Gastrocnemius medialis (tissue), 4 donors: ENCODE measurements at regions not wholly inside any gene's neighbourhood (a gene's known extent, or its start where the extent isn't known, plus 50 kb on each side); places are given as distances from the start of the nearest gene placed in this dataset.

Experiments
- ATAC-seq, 2 donors: fragments of 150-250 bp; one replicate each; pipeline ENCODE4 v1.9.1; 2016
- DNase-seq, 2 donors: peaks; one replicate each; pipeline ENCODE4 v3.0.0-alpha.2; 2019
- H3K27ac ChIP-seq, 4 donors: fragments of 200-600 bp; sonication (generic); 1 replicate in 1 of 4; 2 replicates in 3 of 4; pipeline ENCODE4 v1.5.1; 2016 to 2018; ENCODE audit warnings: mild to moderate bottlenecking in 2 of 4, moderate library complexity in 1 of 4
- H3K27me3 ChIP-seq, 3 donors: fragments of 200-600 bp; sonication (generic) in 2 of 3; 1 replicate in 1 of 3; 2 replicates in 2 of 3; pipeline versions ENCODE4 v1.5.1 to v1.6.0; 2016 to 2019; ENCODE audit warnings: mild to moderate bottlenecking in 1 of 3, moderate library complexity in 1 of 3
- H3K36me3 ChIP-seq, 2 donors: fragments of 200-600 bp; sonication (generic) in 1 of 2; one replicate each; pipeline ENCODE4 v1.5.1; 2017 to 2018
- H3K4me1 ChIP-seq, 2 donors: fragments of 200-600 bp; sonication (generic) in 1 of 2; one replicate each; pipeline ENCODE4 v1.5.1; 2016 to 2017; ENCODE audit warnings: mild to moderate bottlenecking in 2 of 2
- H3K4me3 ChIP-seq, 4 donors: fragments of 200-600 bp; sonication (generic) in 3 of 4; 1 replicate in 1 of 4; 2 replicates in 3 of 4; pipeline ENCODE4 v1.5.1; 2016 to 2019; ENCODE audit warnings: mild to moderate bottlenecking in 2 of 4
- H3K9me3 ChIP-seq, 3 donors: fragments of 200-600 bp; sonication (generic) in 2 of 3; 1 replicate in 1 of 3; 2 replicates in 2 of 3; pipeline ENCODE4 v1.5.1; 2016 to 2019
- POLR2A ChIP-seq, 2 donors: fragments of 450-650 bp; IDR thresholded peaks; one replicate each; pipeline ENCODE4 v1.6.1; 2017; ENCODE audit warnings: antibody characterized with exemption in 2 of 2, mild to moderate bottlenecking in 2 of 2, moderate library complexity in 2 of 2
- in situ Hi-C, 4 donors: fragments of 200-750 bp; cut with MboI; loops; one replicate each; pipeline versions ENCODE4 v1.15.0 to v1.8.0; 2017; ENCODE audit warnings: low sequenced_read_pairs in 4 of 4
- intact Hi-C: fragments of 100-400 bp; cut with DNase I; formaldehyde crosslinking; loops from one replicate; pipeline ENCODE4 v1.15.1; 2023; ENCODE audit warnings: low total_unique reads
- TF ChIP-seq, protein P1 (sequence below), 5 experiments: fragments of 450-650 bp in 3 of 5; fragments of 200-600 bp in 2 of 5; sonication (generic) in 2 of 5; IDR thresholded peaks in 4 of 5; conservative IDR thresholded peaks in 1 of 5; 1 replicate in 4 of 5; 2 replicates in 1 of 5; pipeline ENCODE4 v1.5.1; 2016 to 2019; ENCODE audit warnings: antibody characterized with exemption in 5 of 5, mild to moderate bottlenecking in 3 of 5, moderate library complexity in 3 of 5

DNA sequence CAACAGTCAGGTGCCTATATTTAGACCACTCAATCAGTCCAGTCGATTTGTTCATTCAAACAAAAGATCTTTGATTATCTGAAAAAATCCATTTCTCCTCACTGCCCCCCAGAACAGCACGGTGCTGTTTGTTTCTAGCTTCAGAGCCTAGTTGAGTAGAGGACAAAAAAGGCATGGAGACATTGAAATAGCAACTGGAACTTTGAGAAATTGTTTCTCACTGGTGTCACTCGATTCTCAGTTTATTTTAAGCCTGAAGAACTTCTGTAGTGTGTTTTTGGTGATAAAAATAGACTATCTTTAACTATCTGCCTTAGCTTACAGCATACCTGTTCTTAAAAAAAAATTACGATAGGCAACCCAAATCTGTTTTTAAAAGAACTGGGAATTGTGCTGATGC, 67.1 kb downstream of the ARHGAP35 start:
- intact Hi-C loops (loop anchor here (2.0 to 5.0 kb wide), 2 partner anchors 59 to 67 kb away; partner anchors contain the start of gene ARHGAP35), in situ Hi-C loops (loop anchor here in 1 of 4 donors (5.0 kb wide), 1 partner anchor 54 kb away; no protein-coding TSS in a partner anchor)
- no peak for TF ChIP-seq POLR2A (IDR thresholded peaks at IDR 0.05)
- Histone ChIP-seq H3K27ac (peak overlapping the region; percentile 77 to 85 (median 81)), H3K9me3 (no peaks in the 10 kb centered on the region), H3K4me1 (peaks cover 84 to 91% of the 10 kb centered on the region in 2 donors), H3K27me3 (no peaks in the 10 kb centered on the region), H3K36me3 (no peaks in the 10 kb centered on the region), H3K4me3 (peak overlapping the region in 1 of 4 donors; percentile 0)
- ATAC-seq (peak; percentile 57 to 81), DNase-seq (no peak)

DNA sequence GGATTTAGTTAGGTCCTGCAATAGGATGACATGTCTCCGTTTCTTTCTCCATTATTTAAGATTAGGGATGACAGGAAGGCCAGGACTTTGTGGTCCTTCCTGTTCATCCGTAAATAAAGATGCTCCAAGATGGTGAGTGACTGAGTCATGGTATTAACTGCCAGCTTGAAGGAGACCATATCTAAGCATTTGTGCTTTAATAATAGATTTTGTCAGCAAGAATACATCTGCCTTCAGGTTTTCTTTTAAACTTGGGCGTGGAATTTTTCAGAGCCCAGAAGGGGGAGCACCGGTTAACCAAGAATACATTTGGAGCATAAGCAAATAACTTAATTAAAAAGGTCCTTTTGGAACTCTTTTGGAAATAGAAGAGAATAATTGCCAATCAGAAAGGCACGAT, 68.2 kb downstream of the ARHGAP35 start:
- Histone ChIP-seq H3K4me3 (no peak overlapping the region), H3K27me3 (no peaks in the 10 kb centered on the region), H3K36me3 (no peaks in the 10 kb centered on the region), H3K9me3 (no peaks in the 10 kb centered on the region), H3K27ac (peak overlapping the region; percentile 77 to 85 (median 81)), H3K4me1 (peaks cover 82 to 87% of the 10 kb centered on the region in 2 donors)
- in situ Hi-C loops: loop anchor here in 1 of 4 donors (5.0 kb wide), 1 partner anchor 53 kb away; no protein-coding TSS in a partner anchor
- ATAC-seq (no peak), DNase-seq (no peak)
- intact Hi-C loops: loop anchor here (5.0 kb wide), 1 partner anchor 58 kb away; no protein-coding TSS in a partner anchor
- TF ChIP-seq, protein P1, sequence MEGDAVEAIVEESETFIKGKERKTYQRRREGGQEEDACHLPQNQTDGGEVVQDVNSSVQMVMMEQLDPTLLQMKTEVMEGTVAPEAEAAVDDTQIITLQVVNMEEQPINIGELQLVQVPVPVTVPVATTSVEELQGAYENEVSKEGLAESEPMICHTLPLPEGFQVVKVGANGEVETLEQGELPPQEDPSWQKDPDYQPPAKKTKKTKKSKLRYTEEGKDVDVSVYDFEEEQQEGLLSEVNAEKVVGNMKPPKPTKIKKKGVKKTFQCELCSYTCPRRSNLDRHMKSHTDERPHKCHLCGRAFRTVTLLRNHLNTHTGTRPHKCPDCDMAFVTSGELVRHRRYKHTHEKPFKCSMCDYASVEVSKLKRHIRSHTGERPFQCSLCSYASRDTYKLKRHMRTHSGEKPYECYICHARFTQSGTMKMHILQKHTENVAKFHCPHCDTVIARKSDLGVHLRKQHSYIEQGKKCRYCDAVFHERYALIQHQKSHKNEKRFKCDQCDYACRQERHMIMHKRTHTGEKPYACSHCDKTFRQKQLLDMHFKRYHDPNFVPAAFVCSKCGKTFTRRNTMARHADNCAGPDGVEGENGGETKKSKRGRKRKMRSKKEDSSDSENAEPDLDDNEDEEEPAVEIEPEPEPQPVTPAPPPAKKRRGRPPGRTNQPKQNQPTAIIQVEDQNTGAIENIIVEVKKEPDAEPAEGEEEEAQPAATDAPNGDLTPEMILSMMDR (IDR thresholded peaks at IDR 0.05 in 4 of 5, conservative IDR thresholded peaks at IDR 0.05 in 1 of 5): no peak
- TF ChIP-seq POLR2A (IDR thresholded peaks at IDR 0.05): no peak

DNA sequence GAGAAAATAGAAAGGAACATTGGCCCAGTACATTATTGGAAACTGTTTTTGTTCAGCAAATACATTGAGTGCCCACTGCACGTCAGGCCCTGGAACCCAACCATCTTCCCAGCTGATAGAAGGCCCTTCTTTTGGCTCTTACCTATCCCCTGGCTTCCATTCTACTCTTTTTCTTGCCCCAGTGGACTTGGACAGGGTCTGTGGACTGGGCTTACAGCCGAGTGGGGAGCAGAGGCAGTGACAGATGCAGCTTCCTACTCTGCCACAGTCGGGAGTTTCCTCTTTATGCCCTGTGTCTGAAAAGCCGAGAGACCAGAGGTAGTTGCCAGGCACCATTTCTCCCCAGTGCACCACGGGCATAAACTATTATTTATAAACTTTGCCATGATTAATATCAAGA, 70.4 kb downstream of the ARHGAP35 start:
- in situ Hi-C loops (no loop called here), intact Hi-C loops (no loop called here)
- no peaks in the 10 kb centered on the region for H3K27me3 ChIP-seq
- H3K9me3 ChIP-seq: no peaks in the 10 kb centered on the region
- H3K27ac ChIP-seq: peak overlapping the region; percentile 77 to 85 (median 81)
- DNase-seq (no peak), ATAC-seq (no peak)
- TF ChIP-seq POLR2A (IDR thresholded peaks at IDR 0.05): no peak
- TF ChIP-seq, protein P1 (IDR thresholded peaks at IDR 0.05 in 4 of 5, conservative IDR thresholded peaks at IDR 0.05 in 1 of 5): no peak
- H3K36me3 ChIP-seq: no peaks in the 10 kb centered on the region
- H3K4me1 ChIP-seq: peaks cover 70 to 72% of the 10 kb centered on the region in 2 donors
- no peak overlapping the region for H3K4me3 ChIP-seq

DNA sequence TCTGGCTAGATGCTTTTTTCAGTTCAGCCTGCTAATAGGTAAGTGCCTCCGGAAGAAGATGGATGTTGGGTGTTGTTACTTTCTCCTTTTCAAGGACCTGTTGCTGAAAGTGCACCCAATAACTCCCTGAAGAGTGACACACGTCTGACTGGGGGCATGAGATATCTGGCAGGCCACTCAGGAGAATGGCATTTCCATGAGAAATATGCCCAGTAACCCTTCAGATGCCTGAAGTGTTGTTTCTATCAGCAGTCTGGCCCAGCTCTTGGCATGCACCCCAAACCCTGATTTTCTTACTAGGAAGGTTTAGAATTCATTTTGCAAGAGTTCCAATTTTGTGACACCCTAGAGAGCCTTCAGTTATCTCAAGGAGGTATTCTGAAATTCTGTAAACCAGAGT, 71.5 kb downstream of the ARHGAP35 start:
- TF ChIP-seq, protein P1 (IDR thresholded peaks at IDR 0.05 in 4 of 5, conservative IDR thresholded peaks at IDR 0.05 in 1 of 5): no peak
- no peak for TF ChIP-seq POLR2A (IDR thresholded peaks at IDR 0.05)
- Histone ChIP-seq H3K27me3 (no peaks in the 10 kb centered on the region), H3K9me3 (no peaks in the 10 kb centered on the region), H3K4me3 (no peak overlapping the region), H3K27ac (peak overlapping the region in 1 of 4 donors; percentile 32), H3K4me1 (peaks cover 62 to 69% of the 10 kb centered on the region in 2 donors), H3K36me3 (peaks cover 0 to under 1% of the 10 kb centered on the region in 2 donors)
- intact Hi-C loops: no loop called here
- DNase-seq: no peak
- no peak for ATAC-seq
- in situ Hi-C loops: no loop called here

DNA sequence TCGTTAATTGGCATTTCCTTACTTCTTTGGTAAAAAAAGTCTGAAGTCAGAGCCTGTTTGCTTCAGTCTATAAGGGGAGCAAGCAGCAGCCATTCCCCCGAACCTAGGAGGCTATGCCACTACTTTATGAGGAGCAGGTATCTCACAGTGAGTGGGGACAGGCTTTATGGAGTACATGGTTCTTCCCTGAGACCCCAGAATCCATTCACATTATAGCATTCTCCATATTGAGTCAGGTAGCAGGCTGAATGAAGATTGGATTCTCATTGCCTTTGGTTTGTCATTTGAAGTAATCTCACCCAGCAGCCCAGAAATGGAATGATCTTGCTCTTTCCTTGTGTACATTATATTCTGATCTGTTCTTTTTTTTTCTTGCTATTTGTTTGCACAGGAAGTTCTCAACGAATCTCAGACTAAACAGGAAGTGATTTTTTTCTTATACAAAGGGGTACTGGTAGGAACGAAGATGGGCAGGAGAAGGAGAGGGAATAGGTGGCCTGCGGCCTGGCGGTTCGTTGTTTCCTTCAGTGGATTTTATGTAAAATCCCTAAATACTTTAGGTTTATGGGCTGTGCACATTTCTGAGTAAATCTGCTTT, 74.4 kb downstream of the ARHGAP35 start:
- H3K27ac ChIP-seq: no peak overlapping the region

More for the DNA sequence above, 74.4 kb downstream of the ARHGAP35 start:
- Histone ChIP-seq H3K4me1 (peaks cover 41% of the 10 kb centered on the region in 2 donors), H3K27me3 (no peaks in the 10 kb centered on the region), H3K4me3 (no peak overlapping the region), H3K36me3 (peaks cover 0 to 3% of the 10 kb centered on the region in 2 donors), H3K9me3 (no peaks in the 10 kb centered on the region)
- no peak for ATAC-seq
- intact Hi-C loops (no loop called here), in situ Hi-C loops (no loop called here)
- TF ChIP-seq, protein P1 (IDR thresholded peaks at IDR 0.05 in 4 of 5, conservative IDR thresholded peaks at IDR 0.05 in 1 of 5): no peak
- TF ChIP-seq POLR2A (IDR thresholded peaks at IDR 0.05): no peak
- no peak for DNase-seq
